Endodermal cell (in vitro differentiated cells): ENCODE measurements at regions not wholly inside any gene's neighbourhood (a gene's known extent, or its start where the extent isn't known, plus 50 kb on each side); places are given as distances from the start of the nearest gene placed in this dataset.

Experiments used
- DNase-seq: peaks from one replicate; pipeline ENCODE4 v3.0.0-alpha.2; 2017
- H3K27ac ChIP-seq: 2 replicates; pipeline ENCODE4 v1.5.1; 2013; ENCODE audit warnings: mild to moderate bottlenecking, low read depth, low read length, moderate library complexity
- H3K27me3 ChIP-seq: 2 replicates; pipeline ENCODE4 v1.6.1; 2013; ENCODE audit warnings: mild to moderate bottlenecking, low read length, moderate library complexity; ENCODE audit not compliant: insufficient read depth, control insufficient read depth, poor library complexity, severe bottlenecking
- H3K36me3 ChIP-seq: 2 replicates; pipeline ENCODE4 v1.7.0; 2013; ENCODE audit warnings: mild to moderate bottlenecking, low read length, moderate library complexity; ENCODE audit not compliant: control insufficient read depth, insufficient read depth
- H3K4me1 ChIP-seq: one replicate; pipeline ENCODE4 v1.7.0; 2013; ENCODE audit warnings: low read length; ENCODE audit not compliant: control insufficient read depth, insufficient read depth
- H3K4me3 ChIP-seq: 2 replicates; pipeline ENCODE4 v1.5.1; 2013; ENCODE audit warnings: mild to moderate bottlenecking, low read length, moderate library complexity
- H3K9ac ChIP-seq: 2 replicates; pipeline ENCODE4 v1.6.1; 2013; ENCODE audit warnings: mild to moderate bottlenecking, low read length, moderate library complexity; ENCODE audit not compliant: poor library complexity, severe bottlenecking; ENCODE audit errors: extremely low read depth
- H3K9me3 ChIP-seq: 2 replicates; pipeline ENCODE4 v1.6.1; 2013; ENCODE audit warnings: mild to moderate bottlenecking, low read length, moderate library complexity; ENCODE audit not compliant: control insufficient read depth
- H3K27ac Mint-ChIP-seq: 2 replicates; pipeline ENCODE4 v1.8.0; 2020; ENCODE audit warnings: mixed read lengths
- H3K27me3 Mint-ChIP-seq: 2 replicates; pipeline ENCODE4 v1.8.0; 2021; ENCODE audit warnings: mild to moderate bottlenecking, mixed read lengths; ENCODE audit not compliant: insufficient read depth
- H3K36me3 Mint-ChIP-seq: 2 replicates; pipeline ENCODE4 v1.8.0; 2020; ENCODE audit warnings: low read depth, mixed read lengths
- H3K4me1 Mint-ChIP-seq: 2 replicates; pipeline ENCODE4 v1.8.0; 2020; ENCODE audit warnings: mixed read lengths
- H3K4me3 Mint-ChIP-seq: 2 replicates; pipeline ENCODE4 v1.8.0; 2020; ENCODE audit warnings: mild to moderate bottlenecking, moderate library complexity, mixed read lengths
- H3K9me3 Mint-ChIP-seq: 2 replicates; pipeline ENCODE4 v1.8.0; 2020; ENCODE audit warnings: mild to moderate bottlenecking, mixed read lengths
- CTCF ChIP-seq: fragments of 200-600 bp; sonication (generic); conservative IDR thresholded peaks from 2 replicates; pipeline ENCODE4 v1.5.0; 2021; ENCODE audit warnings: antibody characterized with exemption, mild to moderate bottlenecking
- WGBS, 2 experiments: methylation state at CpG; one replicate each; pipeline versions ENCODE4 v1.1.5 to v1.1.7; 2013; ENCODE audit warnings: missing lambda C conversion rate in 2 of 2, mixed read lengths in 1 of 2; ENCODE audit not compliant: insufficient coverage in 1 of 2, insufficient read length in 1 of 2; 5-methylcytosine and 5-hydroxymethylcytosine counted together

DNA sequence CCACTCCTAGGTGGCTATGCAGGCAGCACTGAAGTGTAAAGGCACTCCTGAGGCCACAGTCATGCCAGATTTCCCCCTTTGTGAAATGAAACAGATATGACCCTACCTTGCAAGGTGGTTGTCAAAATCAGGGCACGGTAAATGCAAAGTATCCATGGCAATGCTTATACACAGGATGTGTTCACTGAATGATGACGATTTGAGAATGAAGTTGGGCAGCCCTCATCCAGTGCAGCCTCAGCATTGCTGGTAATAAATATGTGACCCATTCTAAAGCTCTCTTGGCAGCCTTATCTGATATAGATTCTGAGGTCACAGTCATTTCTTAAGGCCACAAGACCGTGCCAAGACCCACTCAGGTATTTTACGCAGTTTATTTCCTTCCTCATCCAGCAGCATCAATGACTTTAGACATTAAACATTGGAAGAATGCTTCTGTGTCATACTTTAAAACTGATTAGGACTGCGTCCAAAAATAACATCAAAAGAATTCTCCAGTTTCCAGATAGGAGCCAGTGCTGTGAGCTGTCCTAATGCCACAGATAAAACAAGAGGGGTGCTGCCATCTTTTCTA lies 125.5 kb upstream of the SERTAD2 start:
- H3K9ac ChIP-seq, result no peak overlapping the region
- H3K27me3 Mint-ChIP-seq, result peaks cover 26% of the 10 kb centered on the region

DNA sequence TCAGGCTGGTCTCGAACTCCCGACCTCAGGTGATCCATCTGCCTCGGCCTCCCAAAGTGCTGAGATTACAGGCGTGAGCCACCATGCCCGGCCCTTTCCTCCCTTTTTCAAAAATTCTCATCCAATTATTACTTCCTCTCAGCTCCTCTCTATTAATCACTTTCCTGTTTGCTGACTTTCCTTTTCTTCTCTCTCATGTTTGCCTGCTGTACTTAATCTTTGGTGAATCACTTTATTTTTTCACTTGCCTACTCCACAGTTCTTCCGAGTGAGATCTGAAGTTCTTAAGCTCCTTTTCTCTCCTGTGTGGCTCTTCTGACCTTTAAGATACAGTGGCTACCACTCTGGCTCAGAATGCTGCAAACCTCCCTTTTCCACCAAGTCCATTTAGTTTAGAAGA lies 126.3 kb upstream of the SERTAD2 start:
- no peaks in the 10 kb centered on the region for H3K36me3 ChIP-seq
- H3K27me3 Mint-ChIP-seq, result peaks cover 24% of the 10 kb centered on the region
- no peak overlapping the region for H3K9ac ChIP-seq
- H3K36me3 Mint-ChIP-seq, result no peaks in the 10 kb centered on the region
- H3K4me3 ChIP-seq, result no peak overlapping the region
- H3K4me1 ChIP-seq, result no peaks in the 10 kb centered on the region
- H3K4me1 Mint-ChIP-seq, result no peaks in the 10 kb centered on the region
- TF ChIP-seq CTCF, result no peak
- H3K27ac Mint-ChIP-seq, result no peak overlapping the region
- H3K27me3 ChIP-seq, result peaks cover 44% of the 10 kb centered on the region
- no peak overlapping the region for H3K4me3 Mint-ChIP-seq
- peaks cover 8% of the 10 kb centered on the region for H3K9me3 Mint-ChIP-seq
- no peak overlapping the region for H3K27ac ChIP-seq
- WGBS, 2 experiments, result 90 to 98% methylated on average over 6 of the region's 6 CpGs
- DNase-seq, result no peak
- peaks cover 16% of the 10 kb centered on the region for H3K9me3 ChIP-seq

More for the DNA sequence above, 125.5 kb upstream of the SERTAD2 start:
- Mint-ChIP-seq H3K9me3 (peaks cover 8% of the 10 kb centered on the region), H3K27ac (no peak overlapping the region), H3K4me1 (no peaks in the 10 kb centered on the region), H3K36me3 (no peaks in the 10 kb centered on the region), H3K4me3 (no peak overlapping the region)
- no peak overlapping the region for H3K27ac ChIP-seq
- no peak for DNase-seq
- H3K4me1 ChIP-seq, result no peaks in the 10 kb centered on the region
- no peaks in the 10 kb centered on the region for H3K36me3 ChIP-seq
- no peak for TF ChIP-seq CTCF
- 92 to 98% methylated on average over 4 to 5 of the region's 5 CpGs for WGBS, 2 experiments
- H3K4me3 ChIP-seq, result no peak overlapping the region
- H3K9me3 ChIP-seq, result peaks cover 20% of the 10 kb centered on the region
- peaks cover 45% of the 10 kb centered on the region for H3K27me3 ChIP-seq

DNA sequence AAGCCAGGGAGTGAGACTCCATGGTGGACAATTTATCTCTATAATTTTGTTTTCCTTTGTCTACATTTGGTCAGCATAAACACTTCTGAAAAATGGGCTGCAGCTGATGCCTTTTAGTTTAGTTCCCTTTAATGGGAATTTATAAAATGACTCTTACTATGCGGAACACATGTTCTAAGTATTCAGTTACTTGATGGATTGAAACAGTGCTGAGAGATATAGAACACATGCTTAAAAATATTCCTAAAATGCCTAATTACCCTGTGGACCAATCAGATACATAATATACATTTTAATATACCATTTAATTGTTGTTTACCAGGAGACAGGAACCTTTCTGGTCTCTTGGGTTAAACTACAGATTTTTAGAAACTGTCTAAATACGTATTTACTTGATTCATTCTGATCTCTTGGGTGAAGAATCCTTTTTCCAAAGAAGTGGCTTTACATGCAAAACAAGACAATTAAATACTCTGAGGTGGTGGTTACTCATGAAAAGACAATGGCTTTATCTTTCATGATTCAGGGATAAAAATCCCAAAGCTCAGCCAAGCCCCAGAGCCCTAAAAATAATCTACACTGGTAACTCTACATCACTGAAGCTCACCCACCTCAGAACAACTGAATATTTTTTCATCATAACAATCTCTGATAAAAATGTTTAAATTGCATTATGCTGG lies 128.1 kb upstream of the SERTAD2 start:
- TF ChIP-seq CTCF, result no peak
- H3K4me3 ChIP-seq, result no peak overlapping the region
- no peaks in the 10 kb centered on the region for H3K4me1 ChIP-seq
- Mint-ChIP-seq H3K9me3 (no peaks in the 10 kb centered on the region), H3K27me3 (peaks cover 17% of the 10 kb centered on the region), H3K27ac (no peak overlapping the region), H3K4me1 (no peaks in the 10 kb centered on the region), H3K36me3 (no peaks in the 10 kb centered on the region), H3K4me3 (no peak overlapping the region)
- no peak overlapping the region for H3K9ac ChIP-seq
- no peak overlapping the region for H3K27ac ChIP-seq
- H3K27me3 ChIP-seq, result peaks cover 28% of the 10 kb centered on the region
- no peaks in the 10 kb centered on the region for H3K36me3 ChIP-seq
- H3K9me3 ChIP-seq, result no peaks in the 10 kb centered on the region
- DNase-seq, result no peak
- 93 to 100% methylated on average over 1 to 2 of the region's 2 CpGs for WGBS, 2 experiments
